GM12874 (cell line): ENCODE measurements at regions not wholly inside any gene's neighbourhood (a gene's known extent, or its start where the extent isn't known, plus 50 kb on each side); places are given as distances from the start of the nearest gene placed in this dataset.

Experiments used
- TF ChIP-seq, protein P1 (sequence below): IDR thresholded peaks from 2 replicates; pipeline ENCODE4 v1.5.1; 2011; ENCODE audit warnings: low read depth, mild to moderate bottlenecking, control low read depth, low read length, moderate library complexity; ENCODE audit not compliant: insufficient read depth

DNA sequence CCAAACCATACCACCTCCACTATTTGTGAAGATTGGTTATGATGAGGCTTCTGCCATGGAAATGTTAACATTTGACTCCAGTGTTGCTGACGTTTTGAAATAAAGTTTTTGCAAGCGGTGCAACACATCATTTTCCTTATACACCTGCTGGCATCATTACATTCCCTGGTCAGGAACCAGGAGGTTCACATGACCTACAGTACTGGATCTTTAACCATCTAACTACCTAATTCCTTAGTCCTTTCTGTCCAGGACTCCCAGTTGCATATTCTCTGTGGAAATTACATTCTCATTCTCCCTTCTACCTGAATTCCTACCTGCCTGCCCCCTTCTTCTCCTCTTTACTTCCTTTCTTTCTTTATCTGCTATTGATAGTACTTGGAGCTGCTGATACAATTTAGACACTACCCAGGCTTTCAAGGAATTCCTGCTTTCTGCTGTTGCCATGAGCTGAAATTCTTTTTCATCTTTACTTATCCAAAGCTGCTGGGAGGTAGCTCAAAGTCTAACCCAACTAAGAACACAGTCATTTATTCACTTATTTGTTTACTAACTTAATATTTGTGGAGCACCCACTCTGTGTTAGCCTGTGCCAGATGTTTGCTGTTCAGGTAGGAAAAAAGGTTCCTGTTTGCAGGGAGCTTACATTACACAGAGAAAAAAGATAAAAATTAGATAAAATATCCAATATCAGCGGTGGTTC, 144.2 kb downstream of the EDEM1 start:
- TF ChIP-seq, protein P1, sequence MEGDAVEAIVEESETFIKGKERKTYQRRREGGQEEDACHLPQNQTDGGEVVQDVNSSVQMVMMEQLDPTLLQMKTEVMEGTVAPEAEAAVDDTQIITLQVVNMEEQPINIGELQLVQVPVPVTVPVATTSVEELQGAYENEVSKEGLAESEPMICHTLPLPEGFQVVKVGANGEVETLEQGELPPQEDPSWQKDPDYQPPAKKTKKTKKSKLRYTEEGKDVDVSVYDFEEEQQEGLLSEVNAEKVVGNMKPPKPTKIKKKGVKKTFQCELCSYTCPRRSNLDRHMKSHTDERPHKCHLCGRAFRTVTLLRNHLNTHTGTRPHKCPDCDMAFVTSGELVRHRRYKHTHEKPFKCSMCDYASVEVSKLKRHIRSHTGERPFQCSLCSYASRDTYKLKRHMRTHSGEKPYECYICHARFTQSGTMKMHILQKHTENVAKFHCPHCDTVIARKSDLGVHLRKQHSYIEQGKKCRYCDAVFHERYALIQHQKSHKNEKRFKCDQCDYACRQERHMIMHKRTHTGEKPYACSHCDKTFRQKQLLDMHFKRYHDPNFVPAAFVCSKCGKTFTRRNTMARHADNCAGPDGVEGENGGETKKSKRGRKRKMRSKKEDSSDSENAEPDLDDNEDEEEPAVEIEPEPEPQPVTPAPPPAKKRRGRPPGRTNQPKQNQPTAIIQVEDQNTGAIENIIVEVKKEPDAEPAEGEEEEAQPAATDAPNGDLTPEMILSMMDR: no peak

DNA sequence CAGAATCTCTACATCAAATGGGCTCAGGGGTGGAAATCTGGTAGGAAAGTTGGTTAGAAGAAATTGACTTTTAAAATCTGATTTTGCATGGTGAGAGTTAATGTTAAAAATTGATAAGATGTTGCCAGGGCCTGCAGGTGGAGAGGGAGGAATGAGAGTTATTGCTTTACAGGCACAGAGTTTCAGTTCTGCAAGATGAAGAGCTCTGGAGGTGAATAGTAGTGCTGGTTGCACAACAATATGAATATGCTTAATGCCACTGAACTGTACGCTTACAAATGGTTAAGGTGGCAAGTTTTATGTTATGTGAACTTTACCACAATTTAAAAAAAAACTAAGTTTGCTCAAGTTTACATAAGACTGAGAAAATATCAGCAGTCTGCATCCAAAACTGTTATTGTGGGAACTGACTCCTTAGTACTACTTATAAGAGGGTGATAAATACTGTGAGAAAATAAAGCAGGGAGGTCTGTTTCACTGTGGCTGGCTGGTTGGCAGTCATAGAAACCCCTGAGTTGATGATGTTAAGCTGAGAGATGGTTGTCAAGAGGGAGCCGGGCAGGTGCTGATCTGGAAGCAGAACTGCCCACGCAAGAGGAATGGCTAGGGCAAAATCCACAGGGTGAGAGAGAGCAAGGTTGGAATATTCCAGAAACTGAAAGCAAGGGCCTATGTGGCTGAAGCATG, 144.9 kb downstream of the EDEM1 start:
- TF ChIP-seq, protein P1: no peak

DNA sequence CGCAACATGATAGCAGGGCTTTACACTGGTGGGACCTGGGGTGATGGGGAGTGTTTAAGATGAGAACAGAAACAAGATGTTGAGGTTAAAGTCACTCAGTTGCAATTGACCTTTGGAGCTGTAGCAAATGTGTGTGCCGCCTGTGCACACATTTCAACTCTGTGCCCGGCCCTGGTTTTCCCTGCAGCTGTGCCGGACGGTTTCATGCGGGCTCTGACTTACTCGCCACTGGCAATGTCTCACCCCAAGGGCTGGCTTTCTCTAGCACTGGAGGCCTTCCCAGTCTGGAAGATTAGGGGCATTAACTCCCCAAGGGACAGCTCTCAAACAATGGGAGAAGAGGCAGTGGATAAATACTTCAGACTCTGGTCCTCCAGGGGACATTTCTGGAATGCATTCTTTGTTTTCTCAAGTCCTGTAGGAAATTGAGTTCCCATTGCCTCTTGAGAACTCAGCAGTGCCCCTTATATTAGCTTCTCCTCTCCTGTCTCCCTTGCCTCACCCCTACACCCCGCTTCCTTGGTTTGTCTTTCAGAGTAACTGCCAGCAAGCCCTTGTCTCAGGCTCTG, 152.5 kb downstream of the EDEM1 start:
- TF ChIP-seq, protein P1: no peak

DNA sequence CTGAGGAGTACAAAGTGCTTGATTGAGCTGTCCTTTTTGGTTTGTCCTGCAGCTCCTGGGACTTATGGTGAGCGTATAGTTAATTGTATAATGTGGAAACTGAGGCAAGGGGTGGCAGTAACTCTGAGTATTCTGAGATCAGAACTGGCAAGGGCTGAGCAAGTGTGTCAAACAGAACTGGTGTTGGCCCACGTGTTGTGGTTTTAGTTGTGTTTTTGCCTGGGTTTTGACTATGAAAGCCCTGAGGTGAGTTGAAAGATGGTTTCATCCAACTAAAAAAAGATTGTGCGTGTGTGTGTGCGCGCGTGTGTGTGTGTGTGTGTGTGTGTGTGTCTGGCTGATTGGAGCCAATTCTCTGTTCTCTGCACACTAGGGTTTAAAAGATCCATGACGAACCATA, 154.1 kb downstream of the EDEM1 start:
- TF ChIP-seq, protein P1: no peak

DNA sequence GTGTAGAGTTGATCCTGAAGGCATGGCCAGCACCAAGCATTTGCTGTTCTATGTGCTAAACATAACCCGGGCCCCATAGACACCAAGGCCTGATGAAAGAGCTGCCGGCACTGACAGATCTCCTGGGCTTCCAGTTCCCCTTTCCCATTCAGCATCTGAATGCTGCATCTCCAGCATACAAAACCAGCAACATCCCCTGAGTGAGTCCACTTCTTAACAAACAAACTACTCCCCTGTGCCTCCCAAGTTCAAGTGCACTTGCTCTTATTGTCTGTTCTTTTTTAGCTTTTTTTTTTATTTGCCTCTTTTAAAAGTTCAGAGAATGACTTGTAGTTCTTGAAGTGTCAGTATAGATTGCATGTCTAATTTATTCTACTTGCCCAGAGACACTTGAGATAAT, 156.0 kb downstream of the EDEM1 start:
- TF ChIP-seq, protein P1: no peak

DNA sequence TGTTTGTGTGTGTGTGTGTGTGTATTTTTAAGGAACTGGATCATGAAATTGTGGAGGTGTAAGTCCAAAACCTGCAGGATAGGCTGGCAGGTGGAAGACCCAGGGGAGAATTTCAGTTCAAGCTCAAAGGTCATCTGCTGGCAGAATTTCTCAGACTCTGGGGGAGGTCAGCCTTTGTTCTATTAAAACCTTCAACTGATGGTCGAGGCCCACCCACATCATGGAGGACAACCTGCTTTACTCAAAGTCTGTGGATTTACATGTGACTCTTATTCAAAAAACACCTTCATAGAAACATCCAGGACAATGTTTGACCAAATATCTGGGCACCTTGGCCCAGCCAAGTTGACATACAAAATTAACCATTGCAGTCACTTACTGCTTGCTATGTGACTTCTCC, 157.2 kb downstream of the EDEM1 start:
- TF ChIP-seq, protein P1: no peak

DNA sequence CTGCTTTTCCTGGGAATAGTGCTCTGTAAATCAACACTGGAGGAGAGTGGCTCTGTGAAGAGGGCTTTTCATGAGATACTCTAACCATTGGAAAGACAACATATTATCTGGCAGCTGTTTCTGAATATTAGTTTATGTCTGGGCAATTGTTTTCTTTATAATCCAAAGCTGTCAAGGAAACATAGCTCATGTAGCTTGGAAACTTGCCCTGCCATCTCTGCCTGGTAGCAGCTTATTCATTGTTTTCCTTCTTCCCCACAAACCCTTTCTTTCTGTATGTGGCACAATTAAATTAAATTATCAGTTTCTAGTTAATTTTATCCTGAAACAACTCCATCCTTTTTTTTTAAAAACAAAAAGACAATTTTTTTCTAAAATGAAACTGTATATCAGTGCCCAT, 160.0 kb downstream of the EDEM1 start:
- TF ChIP-seq, protein P1: no peak
